PC-9 (cell line): ENCODE measurements at regions not wholly inside any gene's neighbourhood (a gene's known extent, or its start where the extent isn't known, plus 50 kb on each side); places are given as distances from the start of the nearest gene placed in this dataset.

ENCODE experiments used
- BruUV-seq: library from RNA; stranded (reverse); fragments of 400-500 nt; replicated peaks from 2 replicates; lab custom pipeline; 2021; lab: Mats Ljungman, UMichigan
- CTCF ChIA-PET: fragments of 300-600 bp; sonication (Branson Sonifier 250); formaldehyde crosslinking; loops from one replicate; lab custom pipeline; 2022; ENCODE audit warnings: antibody characterized with exemption; lab: Charles Lee
- POLR2A ChIA-PET: fragments of 300-600 bp; sonication (Branson Sonifier 250); formaldehyde crosslinking; loops from one replicate; lab custom pipeline; 2022; ENCODE audit warnings: antibody characterized with exemption; ENCODE audit not compliant: unreplicated experiment; lab: Charles Lee
- DNase-seq, 2 experiments: peaks; one replicate each; pipeline versions ENCODE4 v3.0.0 to v3.0.0-alpha.2; 2015 to 2022; ENCODE audit warnings: mixed read lengths in 1 of 2
- H2AFZ ChIP-seq: fragments of 200-600 bp; sonication (generic); 2 replicates; pipeline ENCODE4 v1.8.1; 2017; ENCODE audit warnings: antibody characterized with exemption
- H3F3A ChIP-seq: fragments of 200-600 bp; sonication (generic); 2 replicates; pipeline ENCODE4 v1.8.1; 2017; ENCODE audit warnings: antibody characterized with exemption, mild to moderate bottlenecking, low read depth; ENCODE audit not compliant: insufficient read depth
- H3K27ac ChIP-seq: fragments of 200-600 bp; sonication (generic); 2 replicates; pipeline ENCODE4 v1.6.1; 2016; ENCODE audit warnings: mixed run types
- H3K27me3 ChIP-seq: fragments of 200-600 bp; sonication (generic); 2 replicates; pipeline ENCODE4 v1.6.1; 2016; ENCODE audit warnings: low read depth, mixed run types; ENCODE audit not compliant: insufficient read depth
- H3K36me3 ChIP-seq: fragments of 200-600 bp; sonication (generic); 2 replicates; pipeline ENCODE4 v1.6.1; 2016; ENCODE audit warnings: low read depth, mixed run types
- H3K4me1 ChIP-seq: fragments of 200-600 bp; sonication (generic); replicated peaks from 2 replicates; pipeline ENCODE4 v1.6.1; 2016; ENCODE audit warnings: mixed run types; ENCODE audit not compliant: insufficient read depth
- H3K4me2 ChIP-seq: fragments of 200-600 bp; sonication (generic); 2 replicates; pipeline ENCODE4 v1.6.1; 2017; ENCODE audit warnings: mixed run types
- H3K4me3 ChIP-seq: fragments of 200-600 bp; sonication (generic); 2 replicates; pipeline ENCODE4 v1.6.1; 2016; ENCODE audit warnings: mixed run types
- H3K79me2 ChIP-seq: fragments of 200-600 bp; sonication (generic); 2 replicates; pipeline ENCODE4 v1.6.1; 2017; ENCODE audit warnings: low read depth, mixed run types
- H3K9me2 ChIP-seq: fragments of 200-600 bp; sonication (generic); 2 replicates; pipeline ENCODE4 v1.8.1; 2017; ENCODE audit warnings: mild to moderate bottlenecking; ENCODE audit not compliant: insufficient read depth
- H3K9me3 ChIP-seq: fragments of 200-600 bp; sonication (generic); 2 replicates; pipeline ENCODE4 v1.8.1; 2016; ENCODE audit warnings: low read depth; ENCODE audit not compliant: insufficient read depth
- H4K20me1 ChIP-seq: fragments of 200-600 bp; sonication (generic); 2 replicates; pipeline ENCODE4 v1.8.1; 2017; ENCODE audit not compliant: insufficient read depth
- EZH2 ChIP-seq: fragments of 200-600 bp; sonication (generic); IDR thresholded peaks from 2 replicates; pipeline ENCODE4 v1.8.0; 2017; ENCODE audit warnings: antibody characterized with exemption, low read depth
- intact Hi-C: fragments of 100-400 bp; cut with micrococcal nuclease; formaldehyde crosslinking; loops from one replicate; pipeline ENCODE4 v1.10.0; 2022; ENCODE audit not compliant: unreplicated experiment
- TF ChIP-seq, protein P1 (sequence below): fragments of 200-600 bp; sonication (generic); conservative IDR thresholded peaks from 2 replicates; pipeline ENCODE4 v1.6.1; 2017; ENCODE audit warnings: mixed run types, antibody characterized with exemption, mild to moderate bottlenecking, moderate library complexity

DNA sequence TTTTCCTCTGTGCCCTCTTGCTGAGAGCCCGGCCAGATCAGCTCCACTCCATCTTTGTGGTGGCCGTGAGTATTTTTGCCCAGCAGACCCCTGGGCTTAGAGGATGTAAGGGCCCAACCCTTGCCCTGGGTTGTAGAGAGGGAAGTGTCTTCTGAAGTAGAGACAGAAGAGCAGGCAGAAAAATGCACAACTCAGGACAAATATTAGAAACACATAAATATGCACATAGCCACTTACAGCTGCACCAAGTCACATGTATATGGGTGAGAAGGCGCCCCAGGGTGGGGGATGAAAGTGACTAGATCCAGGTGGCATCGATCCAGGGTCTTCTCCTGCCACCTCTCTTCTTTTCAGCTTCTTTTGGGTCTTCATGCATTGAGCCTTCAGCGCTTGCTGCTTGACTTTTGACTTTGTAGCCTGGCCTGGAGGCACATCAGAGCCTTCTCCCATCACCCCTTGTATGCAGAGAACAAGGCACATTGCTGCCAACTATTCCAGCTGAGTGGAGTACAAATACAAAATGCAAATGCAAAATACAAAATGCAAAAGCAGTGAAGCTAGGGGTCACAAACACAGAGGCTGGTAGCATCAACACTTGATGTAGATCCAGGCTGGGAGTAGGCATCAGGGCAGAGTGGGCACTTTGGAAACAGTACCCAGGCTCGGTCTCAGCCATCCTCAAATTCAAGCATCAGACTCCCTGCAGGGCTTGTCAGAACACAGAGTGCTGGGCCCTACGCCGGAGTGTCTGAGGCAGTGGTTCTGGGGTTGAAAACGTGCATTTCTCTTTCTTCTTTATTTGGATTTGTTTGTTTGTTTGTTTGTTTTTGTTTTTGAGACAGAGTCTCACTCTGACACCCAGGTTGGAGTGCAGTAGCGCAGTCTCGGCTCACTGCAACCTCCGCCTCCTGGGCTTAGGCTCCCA, 133.0 kb downstream of the ASB7 start:
- CTCF ChIA-PET: no interaction called here
- H3K79me2 ChIP-seq: no peaks in the 10 kb centered on the region

DNA sequence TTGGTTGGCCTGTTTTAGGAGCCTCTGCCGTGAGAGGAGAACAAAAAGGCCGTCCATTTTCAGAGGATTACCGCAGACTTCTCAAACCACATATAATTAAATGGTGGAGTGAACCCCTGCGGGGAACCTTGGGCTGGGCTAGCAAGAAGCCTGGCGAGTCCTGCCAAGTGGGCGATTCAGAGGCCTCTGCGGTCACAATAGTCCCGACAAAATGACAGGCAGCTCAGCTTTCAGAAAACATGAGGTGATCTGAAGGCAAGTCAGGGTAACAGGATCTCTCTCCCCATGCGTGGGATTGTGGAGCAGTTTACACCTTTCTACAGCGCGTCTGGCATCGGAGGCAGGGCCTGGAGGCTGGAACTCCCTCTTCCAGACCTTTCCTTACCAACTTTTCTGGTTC, 134.8 kb downstream of the ASB7 start:
- H3K9me3 ChIP-seq: no peaks in the 10 kb centered on the region
- no peak for DNase-seq
- BruUV-seq: no TSS peak
- peaks cover 23% of the 10 kb centered on the region for H3F3A ChIP-seq
- no peak overlapping the region for H3K27ac ChIP-seq
- TF ChIP-seq, protein P1, sequence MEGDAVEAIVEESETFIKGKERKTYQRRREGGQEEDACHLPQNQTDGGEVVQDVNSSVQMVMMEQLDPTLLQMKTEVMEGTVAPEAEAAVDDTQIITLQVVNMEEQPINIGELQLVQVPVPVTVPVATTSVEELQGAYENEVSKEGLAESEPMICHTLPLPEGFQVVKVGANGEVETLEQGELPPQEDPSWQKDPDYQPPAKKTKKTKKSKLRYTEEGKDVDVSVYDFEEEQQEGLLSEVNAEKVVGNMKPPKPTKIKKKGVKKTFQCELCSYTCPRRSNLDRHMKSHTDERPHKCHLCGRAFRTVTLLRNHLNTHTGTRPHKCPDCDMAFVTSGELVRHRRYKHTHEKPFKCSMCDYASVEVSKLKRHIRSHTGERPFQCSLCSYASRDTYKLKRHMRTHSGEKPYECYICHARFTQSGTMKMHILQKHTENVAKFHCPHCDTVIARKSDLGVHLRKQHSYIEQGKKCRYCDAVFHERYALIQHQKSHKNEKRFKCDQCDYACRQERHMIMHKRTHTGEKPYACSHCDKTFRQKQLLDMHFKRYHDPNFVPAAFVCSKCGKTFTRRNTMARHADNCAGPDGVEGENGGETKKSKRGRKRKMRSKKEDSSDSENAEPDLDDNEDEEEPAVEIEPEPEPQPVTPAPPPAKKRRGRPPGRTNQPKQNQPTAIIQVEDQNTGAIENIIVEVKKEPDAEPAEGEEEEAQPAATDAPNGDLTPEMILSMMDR: no peak
- TF ChIP-seq EZH2: no peak
- intact Hi-C loops: no loop called here
- H2AFZ ChIP-seq: no peak overlapping the region
- ChIA-PET POLR2A (no interaction called here), CTCF (interaction anchor here (0.6 kb wide), 1 partner anchor 64 kb away, joined by 3 read pairs; no protein-coding TSS in a partner anchor)
- no peaks in the 10 kb centered on the region for H3K79me2 ChIP-seq
- H3K4me2 ChIP-seq: no peak overlapping the region
- H3K4me1 ChIP-seq: peaks cover 17% of the 10 kb centered on the region
- H3K27me3 ChIP-seq: no peaks in the 10 kb centered on the region
- no peaks in the 10 kb centered on the region for H4K20me1 ChIP-seq
- H3K9me2 ChIP-seq: no peaks in the 10 kb centered on the region
- H3K4me3 ChIP-seq: no peak overlapping the region
- no peaks in the 10 kb centered on the region for H3K36me3 ChIP-seq

More for the DNA sequence above, 133.0 kb downstream of the ASB7 start:
- Histone ChIP-seq H3K4me2 (no peak overlapping the region), H3K4me1 (peaks cover 33% of the 10 kb centered on the region), H3K27me3 (no peaks in the 10 kb centered on the region), H3K4me3 (no peak overlapping the region), H3K27ac (no peak overlapping the region), H2AFZ (no peak overlapping the region), H3K36me3 (no peaks in the 10 kb centered on the region), H3K9me2 (no peaks in the 10 kb centered on the region), H4K20me1 (no peaks in the 10 kb centered on the region), H3F3A (peaks cover 39% of the 10 kb centered on the region), H3K9me3 (no peaks in the 10 kb centered on the region)
- no TSS peak for BruUV-seq
- TF ChIP-seq, protein P1: no peak
- no peak for TF ChIP-seq EZH2
- POLR2A ChIA-PET: no interaction called here
- no peak for DNase-seq
- intact Hi-C loops: no loop called here

DNA sequence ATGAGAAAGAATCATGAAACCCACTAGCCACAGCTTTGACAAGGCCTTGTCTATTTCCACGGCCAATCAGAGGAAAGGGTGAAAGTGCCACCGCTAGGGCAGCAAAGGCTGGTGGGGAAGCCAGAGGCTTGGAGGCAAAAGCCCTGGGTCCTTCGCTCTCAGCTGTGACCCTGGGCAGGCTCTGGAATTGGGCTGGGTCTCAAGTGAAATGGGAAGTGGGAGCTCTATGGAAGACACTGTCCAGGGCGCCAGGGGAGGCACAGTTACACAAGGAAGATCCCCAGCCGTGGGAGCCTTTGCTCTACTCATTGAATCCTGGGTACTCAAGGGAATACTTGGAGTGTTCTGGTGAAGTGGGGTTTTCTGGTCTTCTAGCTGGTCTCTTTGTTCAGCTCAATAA, 136.2 kb downstream of the ASB7 start:
- BruUV-seq: no TSS peak
- peaks cover 3% of the 10 kb centered on the region for H3K4me1 ChIP-seq
- CTCF ChIA-PET: no interaction called here
- no peaks in the 10 kb centered on the region for H3K36me3 ChIP-seq
- no peaks in the 10 kb centered on the region for H3K9me2 ChIP-seq
- H4K20me1 ChIP-seq: no peaks in the 10 kb centered on the region
- H3F3A ChIP-seq: peaks cover 9% of the 10 kb centered on the region
- H3K27ac ChIP-seq: no peak overlapping the region
- intact Hi-C loops: no loop called here
- POLR2A ChIA-PET: no interaction called here
- no peaks in the 10 kb centered on the region for H3K9me3 ChIP-seq
- no peaks in the 10 kb centered on the region for H3K27me3 ChIP-seq
- H3K79me2 ChIP-seq: no peaks in the 10 kb centered on the region
- TF ChIP-seq, protein P1: no peak
- no peak for TF ChIP-seq EZH2
- no peak overlapping the region for H2AFZ ChIP-seq
- H3K4me3 ChIP-seq: no peak overlapping the region
- H3K4me2 ChIP-seq: no peak overlapping the region
- no peak for DNase-seq
